GM18508 (cell line): ENCODE measurements at regions not wholly inside any gene's neighbourhood (a gene's known extent, or its start where the extent isn't known, plus 50 kb on each side); places are given as distances from the start of the nearest gene placed in this dataset.

Source experiments
- ATAC-seq: cut with Tn5 transposase; IDR thresholded peaks from one replicate; pipeline ENCODE4 v1.9.1; 2021; ENCODE audit warnings: moderate number of reproducible peaks; ENCODE audit not compliant: insufficient read depth, unreplicated experiment

DNA sequence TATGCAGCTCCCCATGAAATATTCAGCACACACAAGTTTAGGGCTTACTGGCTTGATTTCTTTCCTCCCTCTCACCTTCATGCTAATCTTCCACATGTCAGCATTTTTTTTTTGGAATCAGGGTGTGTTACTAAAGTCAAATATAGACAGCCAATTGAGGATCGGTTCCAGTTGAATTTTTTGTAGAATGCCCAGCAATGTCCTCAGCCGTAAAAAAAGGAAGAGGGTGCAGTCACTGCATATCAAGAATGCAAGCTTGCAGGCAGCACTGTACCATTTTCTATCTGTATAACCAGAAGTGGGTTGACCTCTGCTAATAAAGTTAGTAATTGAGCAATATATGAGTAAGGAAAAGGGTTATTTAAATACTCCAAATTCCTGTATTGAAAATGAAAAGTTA lies 51.4 kb upstream of the CHMP2B start:
- no peak for ATAC-seq

DNA sequence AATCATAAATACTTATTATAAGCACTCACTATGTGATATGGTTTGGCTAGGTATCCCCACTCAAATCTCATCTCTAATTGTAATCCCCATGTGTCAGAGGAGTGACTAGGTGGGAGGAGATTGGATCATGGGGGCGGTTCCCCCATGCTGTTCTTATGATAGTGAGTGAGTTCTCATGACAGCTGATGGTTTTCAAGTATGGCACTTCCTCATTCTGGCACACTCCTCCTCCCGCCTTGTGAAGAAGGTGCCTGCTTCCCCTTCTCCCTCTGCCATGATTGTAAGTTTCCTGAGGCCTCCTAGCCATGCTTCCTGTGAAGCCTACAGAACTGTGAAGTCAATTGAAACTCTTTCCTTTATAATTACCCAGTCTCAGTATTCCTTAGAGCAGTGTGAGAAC lies 53.3 kb upstream of the CHMP2B start:
- ATAC-seq = no peak

DNA sequence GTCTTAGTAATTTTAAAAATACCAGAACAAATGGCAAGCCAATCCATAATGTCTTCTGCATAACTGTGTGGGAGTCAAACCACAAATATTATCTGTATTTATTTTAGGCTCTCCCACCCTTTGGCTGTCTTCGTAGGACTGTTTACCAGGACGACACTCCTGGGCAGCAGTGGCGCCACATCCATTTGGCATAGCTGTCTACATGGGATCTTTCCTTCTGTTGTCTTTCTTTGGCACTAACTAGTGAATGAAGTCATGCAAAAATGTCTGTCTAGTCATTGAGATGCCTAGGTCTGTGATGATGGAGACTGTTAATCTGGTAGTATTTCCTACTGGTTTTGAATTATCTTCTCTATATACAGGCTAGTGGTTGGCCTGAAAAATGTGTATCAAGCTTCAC lies 54.0 kb upstream of the CHMP2B start:
- no peak for ATAC-seq

DNA sequence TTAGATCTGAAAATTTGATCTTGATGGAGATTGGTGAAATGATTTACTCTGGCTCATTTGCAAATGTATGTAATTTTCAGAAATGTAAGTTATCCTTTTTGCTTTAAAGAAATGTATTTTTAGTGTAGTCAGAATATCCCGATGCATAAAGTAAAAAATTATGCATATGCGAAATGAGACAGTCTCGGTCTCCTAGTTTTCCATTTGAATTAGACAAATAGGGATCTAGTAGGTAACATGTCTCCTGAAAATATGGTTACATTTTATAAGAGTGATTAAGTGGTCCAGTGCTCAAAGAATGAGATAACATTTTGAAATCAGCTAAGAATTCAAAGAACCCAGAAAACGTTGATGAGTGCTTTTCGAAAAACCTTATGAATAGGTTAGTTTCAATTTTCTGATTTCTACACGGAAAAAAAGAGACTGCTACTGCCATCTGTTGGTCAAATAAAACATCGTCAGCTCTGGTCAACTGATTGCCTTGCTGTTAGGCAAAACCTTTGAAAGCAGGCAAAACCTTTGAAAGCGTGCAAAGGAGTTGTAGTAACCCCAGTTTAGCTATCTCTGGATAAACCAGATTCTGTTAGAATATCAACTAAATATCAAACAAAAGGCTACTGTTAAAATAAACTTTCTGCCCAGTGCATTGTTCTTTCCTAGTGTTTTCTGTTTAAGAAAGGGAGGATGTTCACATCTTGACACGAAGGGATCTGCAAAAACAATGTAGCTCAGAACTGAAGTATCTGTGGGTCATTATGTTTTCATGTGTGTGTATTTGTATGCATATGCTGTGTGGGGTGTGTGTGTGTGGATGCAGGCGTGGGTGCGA lies 59.3 kb upstream of the CHMP2B start:
- ATAC-seq = peak; percentile 80

DNA sequence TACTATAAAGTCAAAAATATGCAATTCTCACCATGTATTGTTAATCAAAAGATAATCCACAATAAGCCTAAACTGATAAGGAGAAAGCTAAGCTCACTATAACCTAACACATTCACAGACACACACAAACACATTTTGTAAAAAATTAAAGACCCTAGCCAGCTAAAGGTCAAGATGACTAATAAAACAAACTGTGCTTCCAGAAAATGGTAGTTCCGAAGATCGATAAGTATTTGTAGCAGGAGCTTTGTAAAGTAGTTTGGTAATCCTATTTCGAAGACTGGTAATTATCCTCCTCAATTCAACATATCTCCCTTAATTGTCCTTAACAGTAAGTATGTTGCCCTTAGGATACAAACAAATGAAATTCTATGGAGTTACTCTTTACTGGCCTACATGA lies 62.9 kb upstream of the CHMP2B start:
- ATAC-seq = no peak

DNA sequence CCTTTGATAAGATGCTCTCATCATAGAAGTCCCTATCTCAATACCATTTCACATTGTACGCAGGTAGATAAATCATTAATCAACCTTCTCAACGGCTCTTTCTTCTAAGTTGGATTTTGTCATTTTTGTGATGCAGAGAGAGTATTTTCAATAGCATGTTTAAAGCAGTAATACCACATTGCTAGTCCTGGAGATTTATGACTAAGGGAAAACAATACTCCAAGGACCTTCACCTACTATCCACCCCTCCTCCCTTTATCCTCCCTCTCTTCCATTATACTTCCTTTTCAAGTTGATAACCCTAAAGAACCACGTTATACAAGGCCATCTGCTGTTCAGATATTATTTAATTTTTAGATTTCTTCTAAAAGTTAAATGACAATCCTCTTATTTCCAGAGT lies 65.3 kb upstream of the CHMP2B start:
- no peak for ATAC-seq

DNA sequence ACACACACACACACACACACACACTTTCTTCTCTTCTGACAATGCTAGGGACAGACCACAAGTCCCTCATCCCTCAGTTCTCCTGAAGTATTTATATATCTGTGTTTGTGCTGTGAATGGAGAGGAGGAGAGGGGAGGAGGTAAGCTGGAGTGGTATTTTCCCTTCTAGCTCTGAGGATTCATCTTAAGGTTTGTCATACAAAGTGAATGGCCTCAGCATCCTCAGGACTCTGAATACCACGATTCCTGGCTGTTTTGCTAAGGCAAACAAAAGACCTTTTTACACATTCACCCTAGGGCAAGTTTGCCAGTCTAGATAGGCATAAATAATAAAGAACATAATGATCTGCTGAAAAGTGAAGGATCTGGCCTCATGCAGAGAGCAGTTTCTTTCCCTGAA lies 65.7 kb upstream of the CHMP2B start:
- ATAC-seq = no peak

DNA sequence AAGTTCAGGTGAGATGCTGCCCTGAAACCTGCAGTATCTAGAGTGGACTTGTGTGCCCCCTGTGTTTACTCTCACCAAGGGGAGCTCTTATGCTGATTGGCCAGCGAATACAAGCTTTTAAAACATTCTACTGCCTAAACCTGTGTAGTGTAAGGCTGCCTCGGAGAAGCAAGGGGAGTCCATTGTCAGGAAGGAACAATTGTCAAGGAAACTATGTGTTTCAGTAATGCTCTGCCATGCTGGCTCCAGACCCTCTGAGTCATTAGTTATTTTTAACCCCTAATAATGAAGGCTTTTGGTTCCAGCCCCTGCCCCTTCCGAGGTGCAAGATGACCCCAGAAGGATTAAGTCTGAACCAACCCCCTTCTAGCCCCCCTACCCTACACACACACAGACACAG lies 66.1 kb upstream of the CHMP2B start:
- no peak for ATAC-seq

DNA sequence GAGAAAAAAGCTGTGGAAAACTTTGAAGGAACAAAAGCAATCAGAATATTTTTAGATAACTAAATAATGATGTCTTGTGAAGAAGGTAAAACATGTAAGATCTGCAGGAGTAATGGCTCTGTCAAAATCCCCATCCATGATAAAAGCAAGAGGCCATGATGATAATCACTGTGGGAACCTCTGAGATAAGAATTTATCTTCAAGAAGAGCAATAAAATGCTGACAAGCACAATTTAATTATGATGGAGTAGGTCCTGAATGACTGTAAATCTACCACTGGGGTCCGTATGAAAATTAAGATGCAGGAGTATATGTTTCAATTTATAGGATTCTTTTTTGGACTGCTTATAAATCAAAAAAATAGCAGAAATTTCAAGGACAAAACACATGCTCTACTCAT lies 68.3 kb upstream of the CHMP2B start:
- ATAC-seq = no peak

DNA sequence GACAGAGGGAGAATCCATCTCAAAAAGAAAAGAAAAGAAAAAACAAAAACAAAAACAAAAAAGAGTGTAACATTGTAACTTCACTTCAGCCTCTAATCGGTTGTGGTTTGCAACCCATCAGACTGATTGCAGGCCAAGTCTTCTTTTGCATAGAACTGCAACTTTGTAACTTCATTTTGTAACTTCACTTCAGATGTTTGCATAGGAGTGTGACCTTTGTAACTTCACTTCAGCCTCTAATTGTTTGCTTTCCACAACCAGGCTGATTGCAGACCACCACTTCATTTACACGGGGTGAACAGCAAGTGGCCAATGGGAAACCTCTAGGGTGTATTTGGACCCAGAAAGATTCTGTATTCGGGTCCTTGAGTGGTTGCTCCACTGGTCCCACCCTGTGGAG lies 79.1 kb upstream of the CHMP2B start:
- no peak for ATAC-seq

DNA sequence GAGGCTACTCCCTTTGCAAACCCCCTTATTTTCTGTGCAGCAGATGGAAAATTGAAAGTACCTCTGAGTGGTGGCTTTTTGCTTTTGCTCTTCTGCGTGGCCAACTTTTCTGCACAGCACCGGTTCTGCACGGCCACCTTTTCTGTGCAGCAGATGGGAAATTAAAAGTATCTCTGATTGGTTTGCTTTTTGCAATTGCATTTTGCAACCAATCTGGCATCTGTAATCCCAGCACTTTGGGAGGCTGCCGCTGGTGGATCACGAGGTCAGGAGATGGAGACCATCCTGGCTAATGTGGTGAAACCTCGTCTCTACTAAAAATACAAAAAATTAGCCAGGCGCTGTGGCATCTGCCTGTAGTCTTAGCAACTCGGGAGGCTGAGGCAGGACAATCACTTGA lies 79.5 kb upstream of the CHMP2B start:
- ATAC-seq = no peak

DNA sequence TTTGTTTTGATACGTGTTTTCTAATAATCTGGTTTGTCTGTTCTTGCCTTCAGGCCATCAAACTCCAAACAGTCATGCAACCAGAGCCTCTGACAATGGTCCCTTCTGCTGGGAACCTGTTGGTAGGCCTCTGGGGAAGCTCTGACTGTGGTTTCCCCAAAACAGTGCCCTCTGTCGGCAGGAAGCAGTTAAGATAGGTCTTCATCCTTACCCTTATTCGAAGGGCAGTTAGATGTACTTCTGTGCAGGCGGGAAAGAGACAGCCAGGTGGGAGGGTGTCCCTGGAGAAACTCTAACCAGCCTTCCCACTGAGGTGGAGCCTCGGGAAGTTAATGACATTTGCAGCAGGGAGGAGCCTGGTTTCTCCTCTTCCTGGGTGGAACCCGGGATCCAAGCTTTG lies 81.6 kb upstream of the CHMP2B start:
- ATAC-seq = peak; percentile 89

DNA sequence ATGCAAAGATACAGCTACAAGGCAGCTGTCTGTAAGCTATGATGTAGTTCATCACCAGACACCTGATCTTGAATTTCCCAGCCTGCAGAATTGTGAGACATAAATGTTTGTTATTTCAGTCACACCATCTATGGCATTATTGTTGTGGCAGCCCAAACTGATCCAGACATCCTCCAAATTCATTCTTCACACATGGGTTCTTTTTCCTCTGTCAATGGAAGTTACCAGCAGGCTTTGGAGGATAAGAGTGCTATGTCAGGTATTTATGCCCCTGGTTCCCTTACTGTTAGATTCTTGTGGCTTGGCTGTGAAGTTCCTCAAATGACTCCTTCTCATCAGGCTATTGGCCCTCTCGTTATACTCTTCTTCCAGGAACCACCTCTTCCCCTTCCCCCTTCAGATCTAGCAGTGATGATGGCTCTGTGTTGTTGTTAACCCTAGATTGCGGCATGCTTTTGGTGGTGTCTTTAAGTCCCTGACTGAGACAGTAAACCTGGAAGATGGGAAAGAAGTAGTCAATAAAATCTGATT lies 91.0 kb upstream of the CHMP2B start:
- ATAC-seq = no peak

DNA sequence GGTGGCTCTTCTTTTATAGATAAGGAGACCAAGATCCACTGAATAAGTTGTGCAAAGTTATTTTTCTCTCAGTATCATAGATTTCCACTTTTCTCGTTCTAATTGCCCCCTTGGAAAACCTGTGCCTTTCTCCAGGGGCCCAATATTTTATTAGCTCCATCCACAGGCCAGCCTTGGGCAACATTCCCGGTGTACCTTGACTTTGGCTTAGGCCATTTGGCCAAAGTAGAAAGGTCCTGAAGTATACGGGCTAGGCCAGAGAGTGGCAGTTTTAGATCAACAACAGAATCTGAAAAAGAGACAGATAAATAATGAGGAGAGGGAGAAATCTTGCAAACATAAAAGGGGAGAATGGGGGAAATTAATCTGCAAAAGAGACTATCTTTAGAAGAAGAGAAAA lies 91.7 kb upstream of the CHMP2B start:
- ATAC-seq = no peak

DNA sequence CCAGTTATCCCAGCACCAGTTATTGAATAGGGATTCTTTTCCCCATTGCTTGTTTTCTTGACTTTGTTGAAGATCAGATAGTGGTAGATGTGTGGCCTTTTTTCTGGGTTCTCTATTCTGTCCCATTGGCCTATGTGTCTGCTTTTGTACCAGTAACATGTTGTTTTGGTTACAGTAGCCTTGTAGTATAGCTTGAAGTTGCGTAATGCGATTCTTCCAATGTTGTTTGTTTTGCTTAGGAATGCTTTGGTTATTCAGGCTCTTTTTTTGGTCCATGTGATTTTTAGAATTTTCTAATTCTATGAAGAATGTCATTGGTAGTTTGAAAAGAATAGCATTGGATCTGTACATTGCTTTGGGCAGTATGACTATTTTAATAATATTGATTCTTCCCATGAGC lies 94.3 kb upstream of the CHMP2B start:
- no peak for ATAC-seq

DNA sequence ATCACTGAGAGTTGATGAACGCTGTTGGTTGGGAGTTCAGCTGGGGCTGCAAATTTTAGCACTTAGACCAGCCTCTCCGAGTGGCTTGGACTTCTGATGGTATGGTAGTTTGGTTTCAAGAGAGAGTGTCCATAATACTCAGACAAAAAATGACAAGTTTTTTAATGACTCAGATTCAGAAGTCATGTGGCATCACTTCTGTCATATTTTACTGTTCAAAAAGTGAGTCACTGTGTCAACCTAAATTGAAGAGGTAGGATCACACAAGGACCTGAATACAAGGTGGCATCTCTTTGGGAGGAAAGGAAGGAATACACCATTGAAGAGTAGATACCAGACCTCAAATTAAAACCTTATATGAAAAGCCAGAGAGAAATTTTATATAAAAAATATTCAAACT lies 99.1 kb upstream of the CHMP2B start:
- ATAC-seq = no peak

DNA sequence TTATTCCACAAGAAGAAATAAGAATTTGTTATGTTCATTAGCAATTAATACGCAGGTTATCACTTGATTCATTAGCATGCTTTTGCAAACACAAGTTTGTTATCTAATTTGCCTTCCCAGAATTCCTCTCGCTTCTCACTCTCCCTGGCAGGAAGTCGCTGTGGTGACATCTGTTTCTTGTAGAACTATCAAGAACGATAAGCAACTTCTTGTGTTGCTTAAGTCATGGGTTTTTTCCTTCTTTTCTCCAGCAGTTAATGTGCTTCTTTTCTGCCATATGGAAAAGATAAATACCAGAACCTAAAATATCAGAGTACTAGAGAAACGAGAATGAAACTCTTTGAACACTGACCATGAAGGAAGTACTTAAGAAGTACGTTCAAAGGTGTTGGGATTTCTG lies 99.8 kb upstream of the CHMP2B start:
- no peak for ATAC-seq

DNA sequence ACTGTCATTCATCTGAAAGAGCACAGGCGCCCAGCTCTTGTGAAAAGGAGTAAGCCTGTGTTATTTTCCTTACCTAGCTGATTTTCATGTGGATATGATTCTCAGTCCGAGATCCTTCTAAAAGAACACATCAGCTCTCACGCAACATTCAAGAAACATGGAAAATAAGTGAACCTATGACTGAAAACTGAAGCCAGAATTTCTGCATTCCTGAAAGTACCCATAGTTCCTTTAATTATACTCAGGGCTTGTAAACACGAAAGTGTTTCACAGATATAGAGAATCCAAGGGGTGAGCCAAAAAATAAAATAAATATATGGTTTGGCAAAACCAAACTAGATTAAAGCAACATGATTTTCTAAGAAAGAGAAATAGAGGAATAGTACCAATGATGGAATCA lies 100.8 kb upstream of the CHMP2B start:
- ATAC-seq = no peak

DNA sequence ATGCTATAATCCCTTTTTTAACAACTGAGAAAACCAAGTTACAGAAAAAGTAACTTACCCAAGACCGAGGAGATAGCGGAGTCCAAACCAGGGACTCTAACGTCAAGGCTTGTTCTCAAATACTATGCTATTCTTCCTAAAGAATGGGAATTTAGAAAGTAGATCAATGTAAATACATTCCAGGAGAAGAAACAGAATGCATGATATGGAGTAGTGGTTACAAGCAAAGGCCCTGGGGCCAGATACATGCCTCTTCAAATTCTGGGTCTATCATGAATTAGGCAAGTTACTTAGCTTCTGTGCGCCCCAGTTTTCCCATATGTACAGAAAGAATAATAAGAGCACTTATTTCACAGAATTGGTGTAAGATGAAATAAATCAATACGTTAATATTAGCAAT lies 102.0 kb upstream of the CHMP2B start:
- ATAC-seq = no peak

DNA sequence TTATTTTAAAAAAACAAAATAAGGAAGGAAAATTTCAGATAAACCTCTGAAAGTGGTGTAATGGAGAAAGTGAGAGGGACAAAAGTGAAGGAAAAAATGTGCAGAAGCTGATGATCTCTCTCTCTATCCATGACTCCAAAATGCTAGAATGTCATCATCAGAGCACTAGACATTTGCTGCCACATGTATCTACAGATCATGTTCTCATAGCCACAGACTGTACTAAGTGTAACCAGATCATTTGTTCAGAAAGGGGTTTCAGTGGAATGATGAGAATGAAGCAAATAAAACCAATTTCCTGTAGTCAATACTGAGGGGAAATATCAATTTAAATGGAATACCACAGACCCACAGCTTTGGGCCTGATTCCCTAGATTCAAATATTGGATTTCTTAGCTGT lies 104.3 kb upstream of the CHMP2B start:
- ATAC-seq = no peak

DNA sequence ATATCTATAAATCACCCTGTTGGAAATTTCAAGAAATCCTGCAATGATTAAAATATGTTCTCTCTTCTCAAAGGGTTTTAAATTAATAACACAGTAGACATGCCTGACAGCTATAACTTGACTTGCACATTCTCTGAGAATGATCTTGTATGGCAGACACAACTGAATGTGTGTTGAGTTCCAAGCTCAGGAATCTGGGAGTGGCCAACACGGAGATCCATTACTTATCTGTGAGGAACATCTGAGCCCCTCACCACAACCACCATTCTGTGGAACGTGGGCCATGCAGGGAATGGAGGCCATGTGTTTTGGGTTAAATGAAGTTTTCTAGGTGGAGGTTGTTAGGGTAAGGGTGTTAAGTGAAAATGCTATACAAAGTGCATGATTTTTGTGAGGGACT lies 105.3 kb upstream of the CHMP2B start:
- ATAC-seq = no peak

DNA sequence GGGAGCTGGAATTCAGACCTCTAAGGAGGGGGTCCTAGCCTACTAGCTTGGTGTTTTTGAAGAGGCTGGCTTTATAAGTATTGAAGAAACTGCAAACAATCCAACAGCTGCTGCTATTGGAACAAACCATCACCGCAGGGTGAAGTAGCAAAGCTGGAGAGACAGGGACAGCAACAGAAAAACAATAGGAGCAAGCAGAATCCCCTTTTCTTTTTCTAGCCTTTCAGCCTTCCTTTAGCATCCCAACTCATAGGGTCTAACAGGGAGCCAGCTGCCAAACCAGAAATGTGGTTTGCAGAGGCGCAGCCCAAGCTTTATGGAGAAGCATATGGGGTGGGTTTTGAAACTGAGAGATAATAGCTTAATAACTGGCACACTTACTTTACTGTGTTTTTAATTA lies 106.2 kb upstream of the CHMP2B start:
- no peak for ATAC-seq
